ENCODE measurements at regions not wholly inside any gene's neighbourhood (a gene's known extent, or its start where the extent isn't known, plus 50 kb on each side); places are given as distances from the start of the nearest gene placed in this dataset.
"Not testable (repeated sequence)": the region's sequence is repeated elsewhere in the genome, so short reads cannot be mapped to it uniquely, and the experiment has no call there.

GRCh38 chr2:35116151-35116550 is 1239.4 kb upstream of the CRIM1 start:
- no peak overlapping the region for H3K9ac ChIP-seq (ENCODE audit: low read length)
- H3K27ac ChIP-seq (ENCODE audit: low read depth, low read length): no peak overlapping the region
- no peaks in the 10 kb centered on the region for H3K9me2 ChIP-seq (replicated peaks; ENCODE audit: insufficient read depth, low read length)
- TF ChIP-seq EZH2phosphoT487 (conservative IDR thresholded peaks at IDR 0.05; ENCODE audit: low read length): no peak
- no peaks in the 10 kb centered on the region for H3F3A ChIP-seq (ENCODE audit: insufficient read depth)
- no peaks in the 10 kb centered on the region for H4K20me1 ChIP-seq (ENCODE audit: low read depth, low read length)
- no peaks in the 10 kb centered on the region for H3K79me2 ChIP-seq (ENCODE audit: insufficient read depth, low read length)
- H3K4me3 ChIP-seq (ENCODE audit: insufficient read depth, low read length, poor library complexity, severe bottlenecking): no peak overlapping the region
- no peak overlapping the region for H2AFZ ChIP-seq (ENCODE audit: low read depth, low read length, severe bottlenecking)
- H3K36me3 ChIP-seq (ENCODE audit: low read length): no peaks in the 10 kb centered on the region
- no peaks in the 10 kb centered on the region for H3K27me3 ChIP-seq (ENCODE audit: low read length)
- H3K4me2 ChIP-seq (ENCODE audit: low read depth, low read length, poor library complexity, severe bottlenecking): no peak overlapping the region
- no peaks in the 10 kb centered on the region for H3K9me3 ChIP-seq (ENCODE audit: insufficient read depth, low read length)

- H3K27ac ChIP-seq (ENCODE audit: low read depth, low read length): no peak overlapping the region
- H3F3A ChIP-seq (ENCODE audit: insufficient read depth): no peaks in the 10 kb centered on the region
- no peaks in the 10 kb centered on the region for H3K9me2 ChIP-seq (replicated peaks; ENCODE audit: insufficient read depth, low read length)
- no peak overlapping the region for H2AFZ ChIP-seq (ENCODE audit: low read depth, low read length, severe bottlenecking)
- H3K79me2 ChIP-seq (ENCODE audit: insufficient read depth, low read length): no peaks in the 10 kb centered on the region
- H4K20me1 ChIP-seq (ENCODE audit: low read depth, low read length): no peaks in the 10 kb centered on the region
- no peaks in the 10 kb centered on the region for H3K36me3 ChIP-seq (ENCODE audit: low read length)
- H3K9me3 ChIP-seq (ENCODE audit: insufficient read depth, low read length): no peaks in the 10 kb centered on the region
- H3K4me3 ChIP-seq (ENCODE audit: insufficient read depth, low read length, poor library complexity, severe bottlenecking): no peak overlapping the region
- H3K4me2 ChIP-seq (ENCODE audit: low read depth, low read length, poor library complexity, severe bottlenecking): no peak overlapping the region
- no peaks in the 10 kb centered on the region for H3K27me3 ChIP-seq (ENCODE audit: low read length)
- TF ChIP-seq CTCF (IDR thresholded peaks at IDR 0.05; ENCODE audit: insufficient read depth, low read length, poor library complexity, severe bottlenecking) (no peak), EZH2phosphoT487 (conservative IDR thresholded peaks at IDR 0.05; ENCODE audit: low read length) (no peak)
- no peak overlapping the region for H3K9ac ChIP-seq (ENCODE audit: low read length)
These were observed 1240.8 kb upstream of the CRIM1 start for GRCh38 chr2:35114765-35115164.

- not testable (repeated sequence) for H2AFZ ChIP-seq (ENCODE audit: low read depth, low read length, severe bottlenecking); H3K9ac ChIP-seq (ENCODE audit: low read length); H4K20me1 ChIP-seq (ENCODE audit: low read depth, low read length); H3K27ac ChIP-seq (ENCODE audit: low read depth, low read length); H3K27me3 ChIP-seq (ENCODE audit: low read length); H3K4me2 ChIP-seq (ENCODE audit: low read depth, low read length, poor library complexity, severe bottlenecking); H3K9me3 ChIP-seq (ENCODE audit: insufficient read depth, low read length); H3K79me2 ChIP-seq (ENCODE audit: insufficient read depth, low read length); H3K4me3 ChIP-seq (ENCODE audit: insufficient read depth, low read length, poor library complexity, severe bottlenecking); H3F3A ChIP-seq (ENCODE audit: insufficient read depth); H3K9me2 ChIP-seq (replicated peaks; ENCODE audit: insufficient read depth, low read length); H3K36me3 ChIP-seq (ENCODE audit: low read length)
These were observed 1243.2 kb upstream of the CRIM1 start for GRCh38 chr2:35112367-35112766.

GRCh38 chr2:35104309-35104708 is 1251.3 kb upstream of the CRIM1 start:
- H3K27ac ChIP-seq (ENCODE audit: low read depth, low read length): no peak overlapping the region
- no peaks in the 10 kb centered on the region for H3K9me3 ChIP-seq (ENCODE audit: insufficient read depth, low read length)
- H4K20me1 ChIP-seq (ENCODE audit: low read depth, low read length): no peaks in the 10 kb centered on the region
- H3K27me3 ChIP-seq (ENCODE audit: low read length): no peaks in the 10 kb centered on the region
- H3K36me3 ChIP-seq (ENCODE audit: low read length): no peaks in the 10 kb centered on the region
- no peak overlapping the region for H3K4me3 ChIP-seq (ENCODE audit: insufficient read depth, low read length, poor library complexity, severe bottlenecking)
- H3K79me2 ChIP-seq (ENCODE audit: insufficient read depth, low read length): no peaks in the 10 kb centered on the region
- H3K9ac ChIP-seq (ENCODE audit: low read length): no peak overlapping the region
- no peaks in the 10 kb centered on the region for H3F3A ChIP-seq (ENCODE audit: insufficient read depth)
- TF ChIP-seq CTCF (IDR thresholded peaks at IDR 0.05; ENCODE audit: insufficient read depth, low read length, poor library complexity, severe bottlenecking): no peak
- TF ChIP-seq EZH2phosphoT487 (conservative IDR thresholded peaks at IDR 0.05; ENCODE audit: low read length): no peak
- no peaks in the 10 kb centered on the region for H3K9me2 ChIP-seq (replicated peaks; ENCODE audit: insufficient read depth, low read length)
- no peak overlapping the region for H2AFZ ChIP-seq (ENCODE audit: low read depth, low read length, severe bottlenecking)
- no peak overlapping the region for H3K4me2 ChIP-seq (ENCODE audit: low read depth, low read length, poor library complexity, severe bottlenecking)

Data from SU-DHL-6 (cell line).